GM12875 (cell line): ENCODE measurements at regions not wholly inside any gene's neighbourhood (a gene's known extent, or its start where the extent isn't known, plus 50 kb on each side); places are given as distances from the start of the nearest gene placed in this dataset.

Source experiments
- H3K4me3 ChIP-seq: one replicate; pipeline ENCODE4 v1.5.1; 2011; ENCODE audit warnings: low read depth, low read length, control low read depth
- CTCF ChIP-seq: IDR thresholded peaks from 2 replicates; pipeline ENCODE4 v1.5.1; 2011; ENCODE audit warnings: low read depth, mild to moderate bottlenecking, control low read depth, inconsistent platforms, low read length, moderate library complexity, borderline replicate concordance; ENCODE audit not compliant: insufficient read depth

DNA sequence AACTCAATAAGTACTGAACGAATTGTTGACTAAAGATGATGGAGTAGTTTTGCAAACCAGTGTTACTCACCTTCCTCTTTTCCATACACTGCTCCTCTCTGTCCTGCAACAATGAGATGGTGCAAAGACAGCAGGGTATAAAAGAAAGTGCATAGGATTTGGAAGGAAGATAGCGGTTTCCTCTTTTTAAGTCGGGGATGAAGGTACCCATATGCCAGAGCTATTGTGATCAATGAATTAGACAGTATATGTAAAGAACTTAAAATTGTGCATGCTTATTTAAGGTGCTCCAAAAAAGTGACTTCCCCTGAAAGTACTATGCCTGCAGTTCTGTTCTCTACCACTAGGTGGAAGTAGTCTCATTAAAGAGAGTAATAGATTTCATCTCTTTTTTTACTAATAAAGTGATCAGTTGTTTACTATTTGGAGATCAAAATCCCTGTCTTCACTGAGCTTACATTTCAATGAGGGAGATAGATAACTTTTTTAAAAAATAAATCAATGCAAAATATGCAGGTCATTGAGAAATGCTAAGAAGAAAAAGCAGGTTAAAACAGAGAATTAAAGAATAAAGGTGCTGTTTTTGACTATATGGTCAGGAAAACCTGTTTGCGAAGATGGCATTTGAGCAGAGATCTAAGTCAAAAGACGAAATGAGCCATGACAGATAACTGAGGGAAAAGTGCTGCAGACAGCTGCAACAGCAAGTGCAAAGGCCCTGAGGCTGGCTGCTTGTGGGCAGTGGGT lies 339.7 kb upstream of the SLC14A2 start:
- peak; percentile 59; the same call in 1 of the 2 replicates for TF ChIP-seq CTCF

DNA sequence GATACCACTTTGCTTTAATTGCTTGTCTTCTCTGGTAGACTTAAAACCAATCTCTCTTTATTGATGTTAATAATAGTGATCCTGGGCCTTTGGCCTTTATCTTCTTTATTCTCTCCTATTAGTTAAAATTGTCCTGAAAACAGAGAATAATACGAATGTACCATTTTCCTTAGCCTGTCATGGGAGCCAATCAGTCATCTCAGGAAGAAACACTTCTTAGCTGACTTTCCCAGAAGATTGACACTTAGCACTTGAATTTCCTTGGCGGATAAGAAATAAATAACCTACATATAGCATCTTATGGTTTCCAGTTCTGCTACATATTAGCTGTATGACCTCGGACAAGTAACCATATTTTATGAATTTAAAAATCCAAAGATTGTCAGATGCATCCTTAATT lies 338.4 kb upstream of the SLC14A2 start:
- no peak overlapping the region for H3K4me3 ChIP-seq

More for the DNA sequence above, 339.7 kb upstream of the SLC14A2 start:
- H3K4me3 ChIP-seq: no peak overlapping the region

GRCh38 chr18:45277908-45278307 lies 337.4 kb upstream of the SLC14A2 start:
- no peak overlapping the region for H3K4me3 ChIP-seq
- TF ChIP-seq CTCF: no peak

More for the DNA sequence above, 338.4 kb upstream of the SLC14A2 start:
- no peak for TF ChIP-seq CTCF

GRCh38 chr18:45280481-45281276 lies 334.6 kb upstream of the SLC14A2 start:
- no peak for TF ChIP-seq CTCF
- H3K4me3 ChIP-seq: no peak overlapping the region

GRCh38 chr18:45282101-45282812 lies 333.0 kb upstream of the SLC14A2 start:
- TF ChIP-seq CTCF: no peak
- no peak overlapping the region for H3K4me3 ChIP-seq

GRCh38 chr18:45284174-45284573 lies 331.1 kb upstream of the SLC14A2 start:
- TF ChIP-seq CTCF: no peak
- no peak overlapping the region for H3K4me3 ChIP-seq
